GM18909 (cell line): ENCODE measurements at regions not wholly inside any gene's neighbourhood (a gene's known extent, or its start where the extent isn't known, plus 50 kb on each side); places are given as distances from the start of the nearest gene placed in this dataset.

ENCODE experiments used
- ATAC-seq: cut with Tn5 transposase; IDR thresholded peaks from one replicate; pipeline ENCODE4 v1.9.1; 2021; ENCODE audit warnings: mild to moderate bottlenecking; ENCODE audit not compliant: unreplicated experiment, poor library complexity

GRCh38 chr18:66695281-66695680, 91.4 kb upstream of the CDH19 start:
- no peak for ATAC-seq

DNA sequence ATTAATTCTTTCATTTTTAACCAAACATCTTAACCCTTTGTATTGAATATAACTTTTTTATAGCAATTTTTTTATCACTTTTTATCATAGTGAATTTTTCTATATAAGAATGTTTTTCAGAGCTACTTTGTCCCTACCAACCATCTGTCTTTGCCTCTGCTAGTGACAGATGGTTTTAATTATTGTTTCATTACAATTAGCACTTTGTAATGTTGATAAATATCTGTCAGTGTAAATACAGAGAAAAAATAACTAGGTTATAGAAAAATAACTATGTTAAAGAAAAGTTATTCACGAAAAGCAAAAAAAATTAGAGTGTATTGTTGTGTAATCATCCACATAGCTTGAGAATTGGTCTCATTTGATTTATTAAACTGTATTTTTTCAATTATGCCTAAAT, 91.0 kb upstream of the CDH19 start:
- no peak for ATAC-seq

GRCh38 chr18:66687635-66688034, 83.7 kb upstream of the CDH19 start:
- ATAC-seq, result no peak

- no peak for ATAC-seq
Measured at GRCh38 chr18:66682855-66683322, 79.0 kb upstream of the CDH19 start.

- ATAC-seq, result no peak
Measured at GRCh38 chr18:66676699-66677098, 72.8 kb upstream of the CDH19 start.

GRCh38 chr18:66674286-66674685, 70.4 kb upstream of the CDH19 start:
- no peak for ATAC-seq

GRCh38 chr18:66668706-66669105, 64.8 kb upstream of the CDH19 start:
- no peak for ATAC-seq

DNA sequence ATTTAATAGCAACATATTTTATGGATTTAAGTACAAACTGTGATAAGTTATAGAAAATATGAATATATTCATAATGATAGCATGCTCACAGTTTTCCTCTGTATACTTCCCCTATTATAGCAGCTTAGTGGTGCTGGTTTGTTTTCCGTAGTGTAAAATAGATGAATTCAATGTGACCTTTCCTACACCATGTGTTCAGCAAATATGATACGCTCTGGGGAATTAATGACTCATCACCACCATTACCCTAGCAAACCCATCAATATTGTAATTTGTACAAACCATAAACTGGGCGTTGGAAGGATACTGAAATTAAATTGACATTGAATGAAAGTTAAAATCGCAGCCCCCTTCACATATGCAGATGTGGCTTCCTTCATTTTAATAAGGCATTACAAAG, 58.7 kb upstream of the CDH19 start:
- no peak for ATAC-seq

- ATAC-seq, result no peak
Measured at GRCh38 chr18:66655407-66655806, 51.5 kb upstream of the CDH19 start.
